ACC112 (cell line): ENCODE measurements at regions not wholly inside any gene's neighbourhood (a gene's known extent, or its start where the extent isn't known, plus 50 kb on each side); places are given as distances from the start of the nearest gene placed in this dataset.

Experiments used
- H2AFZ ChIP-seq: fragments of 200-600 bp; sonication (generic); one replicate; pipeline ENCODE4 v1.6.0; 2017; ENCODE audit warnings: antibody characterized with exemption, low read length; ENCODE audit not compliant: unreplicated experiment
- H3K27ac ChIP-seq: fragments of 200-600 bp; sonication (generic); 2 replicates; pipeline ENCODE4 v1.5.1; 2014; ENCODE audit warnings: low read depth, mild to moderate bottlenecking, antibody characterized with exemption, low read length, moderate library complexity
- H3K27me3 ChIP-seq: fragments of 200-600 bp; sonication (generic); 2 replicates; pipeline ENCODE4 v1.6.1; 2014; ENCODE audit warnings: mild to moderate bottlenecking, antibody characterized with exemption, low read length, moderate library complexity, mixed read lengths; ENCODE audit not compliant: insufficient read depth
- H3K36me3 ChIP-seq: fragments of 200-600 bp; sonication (generic); 2 replicates; pipeline ENCODE4 v1.6.1; 2016; ENCODE audit warnings: mild to moderate bottlenecking, antibody characterized with exemption, low read length, moderate library complexity, mixed read lengths; ENCODE audit not compliant: insufficient read depth
- H3K4me1 ChIP-seq: fragments of 200-600 bp; sonication (generic); one replicate; pipeline ENCODE4 v1.6.1; 2016; ENCODE audit warnings: low read length, mixed read lengths; ENCODE audit not compliant: insufficient read depth, unreplicated experiment, control insufficient read depth
- H3K4me3 ChIP-seq: fragments of 200-600 bp; sonication (generic); 2 replicates; pipeline ENCODE4 v1.5.1; 2014; ENCODE audit warnings: mild to moderate bottlenecking, low read depth, low read length
- H3K79me2 ChIP-seq: fragments of 200-600 bp; sonication (generic); one replicate; pipeline ENCODE4 v1.6.0; 2016; ENCODE audit warnings: low read length; ENCODE audit not compliant: control insufficient read depth, unreplicated experiment, insufficient read depth

DNA sequence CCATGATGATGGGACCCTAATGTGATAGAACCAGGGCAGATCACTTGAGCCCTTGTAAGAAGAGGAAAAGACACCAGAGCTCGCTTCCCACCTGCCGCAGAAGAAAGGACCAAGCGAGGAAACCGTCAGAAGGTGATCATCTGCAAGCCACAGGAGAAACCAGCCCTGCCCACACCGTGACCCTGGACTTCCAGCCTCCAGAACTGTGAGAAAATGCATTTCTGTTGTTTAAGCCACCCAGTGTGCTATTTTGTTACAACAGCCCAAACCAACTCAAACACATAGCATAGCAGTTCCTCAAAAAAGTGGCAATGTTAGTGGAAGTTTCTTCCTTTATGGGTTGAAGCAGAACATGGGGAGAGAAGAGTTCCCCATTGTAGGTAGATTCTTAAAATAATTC lies 107.9 kb upstream of the BCL2L14 start:
- Histone ChIP-seq H3K36me3 (no peaks in the 10 kb centered on the region), H3K27me3 (no peaks in the 10 kb centered on the region), H3K4me1 (peaks cover 16% of the 10 kb centered on the region), H3K4me3 (no peak overlapping the region), H2AFZ (no peak overlapping the region), H3K79me2 (no peaks in the 10 kb centered on the region), H3K27ac (no peak overlapping the region)

GRCh38 chr12:11963841-11964471 lies 106.8 kb upstream of the BCL2L14 start:
- no peak overlapping the region for H3K27ac ChIP-seq
- H3K27me3 ChIP-seq, result peaks cover 3% of the 10 kb centered on the region
- H2AFZ ChIP-seq, result no peak overlapping the region

DNA sequence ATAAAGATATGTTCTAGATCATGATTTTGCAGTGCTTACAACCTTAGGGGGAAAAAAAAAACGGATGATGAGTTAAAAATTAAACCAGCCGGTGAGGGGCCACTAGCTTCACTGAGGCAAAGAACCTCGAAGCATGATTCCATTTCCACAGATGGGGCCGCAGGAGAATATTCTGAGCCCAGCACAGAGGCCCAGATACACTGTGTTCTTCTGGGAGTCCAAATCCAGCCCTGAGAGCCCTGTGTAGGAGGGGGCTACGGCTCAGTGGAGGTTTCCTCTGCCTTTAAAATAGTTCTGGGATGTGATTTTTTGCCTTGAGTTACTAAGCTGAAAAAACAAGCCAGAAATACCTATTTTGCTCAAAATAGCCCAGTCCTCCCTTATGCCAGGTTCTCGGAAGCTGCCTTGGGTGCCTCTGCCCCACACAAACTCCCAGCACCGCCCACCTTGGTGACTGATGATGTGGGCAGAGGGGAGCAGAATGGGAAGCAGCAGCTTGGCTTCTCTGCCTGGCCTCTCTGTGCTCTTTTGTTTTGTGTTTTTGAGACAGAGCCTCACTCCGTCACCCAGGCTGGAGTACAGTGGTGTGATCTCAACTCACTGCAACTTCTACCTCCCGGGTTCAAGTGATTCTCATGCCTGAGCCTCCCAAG lies 105.4 kb upstream of the BCL2L14 start:
- Histone ChIP-seq H2AFZ (no peak overlapping the region), H3K36me3 (no peaks in the 10 kb centered on the region), H3K27ac (no peak overlapping the region), H3K4me1 (no peaks in the 10 kb centered on the region), H3K4me3 (no peak overlapping the region), H3K79me2 (no peaks in the 10 kb centered on the region), H3K27me3 (peaks cover 5% of the 10 kb centered on the region)

More at GRCh38 chr12:11963841-11964471, 106.8 kb upstream of the BCL2L14 start:
- Histone ChIP-seq H3K79me2 (no peaks in the 10 kb centered on the region), H3K4me1 (peaks cover 7% of the 10 kb centered on the region), H3K36me3 (no peaks in the 10 kb centered on the region), H3K4me3 (no peak overlapping the region)

GRCh38 chr12:11967376-11968047 lies 103.2 kb upstream of the BCL2L14 start:
- H3K79me2 ChIP-seq, result no peaks in the 10 kb centered on the region
- no peak overlapping the region for H3K4me3 ChIP-seq
- no peak overlapping the region for H2AFZ ChIP-seq
- H3K27me3 ChIP-seq, result peaks cover 5% of the 10 kb centered on the region
- no peak overlapping the region for H3K27ac ChIP-seq
- no peaks in the 10 kb centered on the region for H3K4me1 ChIP-seq
- H3K36me3 ChIP-seq, result no peaks in the 10 kb centered on the region

GRCh38 chr12:11968048-11968383 lies 102.7 kb upstream of the BCL2L14 start:
- Histone ChIP-seq H3K27ac (no peak overlapping the region), H3K27me3 (peaks cover 9% of the 10 kb centered on the region), H3K36me3 (no peaks in the 10 kb centered on the region), H2AFZ (no peak overlapping the region), H3K79me2 (no peaks in the 10 kb centered on the region), H3K4me3 (no peak overlapping the region), H3K4me1 (no peaks in the 10 kb centered on the region)

DNA sequence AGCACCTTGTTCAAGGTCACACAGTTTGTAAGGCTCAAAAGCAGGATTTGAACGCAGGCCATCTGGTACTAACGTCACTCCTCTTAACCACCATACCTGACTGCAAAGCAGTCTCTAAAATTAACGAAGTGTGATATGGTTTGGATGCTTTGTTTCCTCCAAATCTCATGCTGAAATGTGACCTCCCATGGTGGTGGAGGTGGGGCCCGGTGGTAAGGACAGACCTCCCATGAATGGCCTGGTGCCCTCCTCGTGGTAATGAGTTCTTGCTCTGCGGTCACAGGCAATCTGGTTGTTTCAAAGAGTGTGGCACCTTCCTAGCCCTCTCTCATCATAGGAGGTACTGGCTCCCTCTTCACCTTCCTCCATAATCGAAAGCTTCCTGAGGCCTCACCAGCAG lies 102.2 kb upstream of the BCL2L14 start:
- Histone ChIP-seq H3K27me3 (peaks cover 12% of the 10 kb centered on the region), H3K4me1 (no peaks in the 10 kb centered on the region)

DNA sequence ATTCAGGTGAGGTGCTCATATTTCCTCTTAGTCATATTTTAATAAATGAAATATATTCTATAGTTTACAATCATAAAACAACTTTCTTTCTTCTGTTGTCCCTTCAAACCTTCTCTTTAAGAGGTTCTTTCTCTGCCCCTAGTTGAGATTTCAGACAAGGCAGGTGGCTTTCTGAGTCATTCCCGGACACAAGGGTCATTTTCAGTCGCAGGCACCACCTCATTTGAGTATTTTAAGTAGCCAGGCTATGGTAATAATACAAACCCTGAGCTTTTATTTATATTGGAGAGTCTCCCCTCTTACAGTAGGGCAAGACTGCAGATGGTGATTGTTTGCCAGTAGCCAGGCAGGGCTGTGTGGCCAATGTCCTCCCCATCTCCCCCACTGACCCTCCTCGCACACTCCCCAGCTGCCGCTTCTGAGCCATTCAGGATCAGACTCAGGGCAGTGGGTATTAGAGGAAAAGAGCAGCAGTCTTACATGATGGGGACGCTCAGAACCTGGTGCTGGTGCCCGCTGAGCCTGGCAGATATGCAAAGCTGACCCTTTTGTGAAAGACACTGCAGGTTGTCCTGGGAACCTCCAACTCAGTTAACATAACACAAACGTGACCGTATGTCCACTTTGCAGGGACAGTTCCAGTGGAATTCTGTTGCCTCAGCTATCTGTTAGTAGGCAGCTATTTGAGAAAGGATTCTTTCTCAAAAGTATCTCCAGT lies 101.1 kb upstream of the BCL2L14 start:
- H2AFZ ChIP-seq, result no peak overlapping the region

More for the DNA sequence above, 102.2 kb upstream of the BCL2L14 start:
- no peaks in the 10 kb centered on the region for H3K36me3 ChIP-seq
- no peak overlapping the region for H3K27ac ChIP-seq
- no peaks in the 10 kb centered on the region for H3K79me2 ChIP-seq
- H2AFZ ChIP-seq, result no peak overlapping the region
- H3K4me3 ChIP-seq, result no peak overlapping the region

DNA sequence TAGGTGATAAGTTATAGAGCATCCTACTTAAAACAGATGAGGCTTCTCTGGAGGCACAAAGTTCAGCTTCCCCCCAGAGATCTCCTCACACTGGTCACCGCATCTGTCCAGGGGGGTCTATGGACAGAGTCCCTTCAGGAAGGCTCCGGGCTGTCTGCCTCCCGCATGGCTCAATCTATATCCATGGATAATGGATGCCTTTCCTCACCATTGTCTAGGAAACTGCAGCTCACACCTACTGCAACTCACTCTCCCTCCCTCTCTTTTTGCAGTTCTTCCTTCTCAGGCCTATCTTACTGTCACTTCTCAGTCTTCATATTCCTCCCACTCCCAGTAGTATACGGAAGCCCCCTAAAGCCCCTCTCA lies 100.6 kb upstream of the BCL2L14 start:
- Histone ChIP-seq H3K79me2 (no peaks in the 10 kb centered on the region), H3K27me3 (peaks cover 19% of the 10 kb centered on the region), H2AFZ (no peak overlapping the region), H3K4me1 (no peaks in the 10 kb centered on the region), H3K4me3 (no peak overlapping the region), H3K27ac (no peak overlapping the region), H3K36me3 (no peaks in the 10 kb centered on the region)

More for the DNA sequence above, 101.1 kb upstream of the BCL2L14 start:
- Histone ChIP-seq H3K27me3 (peaks cover 19% of the 10 kb centered on the region), H3K4me1 (no peaks in the 10 kb centered on the region), H3K36me3 (no peaks in the 10 kb centered on the region), H3K27ac (no peak overlapping the region), H3K4me3 (no peak overlapping the region), H3K79me2 (no peaks in the 10 kb centered on the region)

DNA sequence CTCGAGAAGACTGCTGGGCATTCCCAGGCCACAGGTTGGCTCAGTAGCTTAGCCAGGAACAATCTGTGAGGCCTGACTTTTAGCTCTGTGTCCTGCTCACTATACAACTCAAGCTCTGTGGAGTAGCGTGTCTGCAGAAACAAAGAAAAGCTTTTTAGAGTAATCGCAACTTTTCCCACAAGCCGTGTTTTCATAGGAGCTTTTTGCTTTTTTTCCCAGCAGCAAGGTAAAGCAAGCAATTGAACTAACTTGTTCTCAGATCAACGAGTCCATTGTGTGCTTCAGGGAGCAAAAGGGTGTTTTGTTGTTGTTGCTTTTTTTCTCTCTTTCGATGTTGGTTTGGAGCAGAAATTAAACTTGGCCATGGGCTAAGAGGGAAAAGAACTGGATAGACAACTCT lies 97.3 kb upstream of the BCL2L14 start:
- no peak overlapping the region for H3K4me3 ChIP-seq
- no peaks in the 10 kb centered on the region for H3K36me3 ChIP-seq
- H3K27ac ChIP-seq, result no peak overlapping the region
- no peaks in the 10 kb centered on the region for H3K4me1 ChIP-seq
- no peak overlapping the region for H2AFZ ChIP-seq
- H3K79me2 ChIP-seq, result no peaks in the 10 kb centered on the region
- peaks cover 19% of the 10 kb centered on the region for H3K27me3 ChIP-seq

- H2AFZ ChIP-seq, result no peak overlapping the region
- no peak overlapping the region for H3K27ac ChIP-seq
- H3K79me2 ChIP-seq, result no peaks in the 10 kb centered on the region
- H3K4me1 ChIP-seq, result peaks cover 13% of the 10 kb centered on the region
- no peak overlapping the region for H3K4me3 ChIP-seq
- peaks cover 14% of the 10 kb centered on the region; the same call in 1 of the 2 replicates for H3K27me3 ChIP-seq
- no peaks in the 10 kb centered on the region for H3K36me3 ChIP-seq
Measured at GRCh38 chr12:11976005-11976404, 94.7 kb upstream of the BCL2L14 start.
